ENCODE measurements at regions not wholly inside any gene's neighbourhood (a gene's known extent, or its start where the extent isn't known, plus 50 kb on each side); places are given as distances from the start of the nearest gene placed in this dataset.
"Not testable (repeated sequence)": the region's sequence is repeated elsewhere in the genome, so short reads cannot be mapped to it uniquely, and the experiment has no call there.

DNA sequence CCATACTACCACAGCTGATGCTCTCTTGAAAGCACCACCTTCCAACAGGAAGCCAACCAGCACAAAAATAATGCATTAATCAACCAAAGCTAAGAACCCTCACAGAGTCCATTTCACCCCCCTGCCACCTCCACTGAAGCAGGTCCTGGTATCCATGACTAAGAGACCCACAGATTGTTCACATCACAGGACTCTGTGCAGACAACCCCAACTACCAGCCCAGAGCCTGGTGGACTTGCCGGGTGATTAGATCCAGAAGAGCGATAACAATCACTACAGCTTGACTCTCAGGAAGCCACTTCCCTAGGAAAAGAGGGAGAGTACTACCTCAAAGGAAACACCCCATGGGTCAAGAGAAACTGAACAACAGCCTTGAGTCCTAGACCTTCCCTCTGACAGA lies 528.1 kb downstream of the KIF20B start:
- 92% methylated on average over 2 of the region's 2 CpGs for WGBS (ENCODE audit: insufficient coverage)
- ChIA-PET POLR2A (no interaction called here), CTCF (no interaction called here)
- intact Hi-C loops (cut with micrococcal nuclease) = no loop called here
- H3K4me3 Mint-ChIP-seq = no peak overlapping the region
- ATAC-seq (ENCODE audit: low read depth) (no peak), DNase-seq (no peak)
- Histone ChIP-seq H4K20me1 (ENCODE audit: control insufficient read depth, insufficient read depth, low read length, poor library complexity, severe bottlenecking) (no peaks in the 10 kb centered on the region), H3K36me3 (replicated peaks in 1 of 2; ENCODE audit: control extremely low read depth in 1 of 2, control insufficient read depth in 1 of 2, extremely low read depth in 1 of 2, insufficient read depth in 2 of 2, low read length in 1 of 2) (no peaks in the 10 kb centered on the region), H3K4me2 (replicated peaks; ENCODE audit: low read depth, low read length, poor library complexity, severe bottlenecking) (no peak overlapping the region), H3K27me3 (replicated peaks in 1 of 4; ENCODE audit: control extremely low read depth in 1 of 4, control insufficient read depth in 3 of 4, insufficient read depth in 4 of 4, low read length in 3 of 4) (no peaks in the 10 kb centered on the region), H3K4me3 (ENCODE audit: control extremely low read depth in 1 of 5, extremely low read depth in 1 of 5, insufficient read depth in 1 of 5, low read depth in 2 of 5, low read length in 4 of 5) (no peak overlapping the region), H3K9ac (ENCODE audit: low read length) (no peak overlapping the region), H3K79me2 (ENCODE audit: control insufficient read depth, insufficient read depth, low read length) (no peaks in the 10 kb centered on the region), H2AFZ (ENCODE audit: insufficient read depth, low read depth, low read length, poor library complexity, severe bottlenecking) (no peak overlapping the region), H3K4me1 (ENCODE audit: control insufficient read depth in 2 of 2, insufficient read depth in 2 of 2, low read length in 2 of 2) (no peaks in the 10 kb centered on the region), H3K9me3 (ENCODE audit: control extremely low read depth in 1 of 3, control insufficient read depth in 2 of 3, insufficient read depth in 1 of 3, low read length in 2 of 3) (peaks cover 0 to 2% (median 0%) of the 10 kb centered on the region in 3 donors), H3K27ac (ENCODE audit: low read length in 2 of 2) (no peak overlapping the region)
- no peak overlapping the region for H3K27ac Mint-ChIP-seq
- peaks cover 2% of the 10 kb centered on the region for H3K9me3 Mint-ChIP-seq (ENCODE audit: insufficient read depth)
- no peaks in the 10 kb centered on the region for H3K27me3 Mint-ChIP-seq
- H3K4me1 Mint-ChIP-seq = no peaks in the 10 kb centered on the region
- no peak for TF ChIP-seq EZH2 (IDR thresholded peaks at IDR 0.05; ENCODE audit: borderline replicate concordance, insufficient read depth, low read depth, low read length, poor library complexity, severe bottlenecking)
- TF ChIP-seq, protein P1, sequence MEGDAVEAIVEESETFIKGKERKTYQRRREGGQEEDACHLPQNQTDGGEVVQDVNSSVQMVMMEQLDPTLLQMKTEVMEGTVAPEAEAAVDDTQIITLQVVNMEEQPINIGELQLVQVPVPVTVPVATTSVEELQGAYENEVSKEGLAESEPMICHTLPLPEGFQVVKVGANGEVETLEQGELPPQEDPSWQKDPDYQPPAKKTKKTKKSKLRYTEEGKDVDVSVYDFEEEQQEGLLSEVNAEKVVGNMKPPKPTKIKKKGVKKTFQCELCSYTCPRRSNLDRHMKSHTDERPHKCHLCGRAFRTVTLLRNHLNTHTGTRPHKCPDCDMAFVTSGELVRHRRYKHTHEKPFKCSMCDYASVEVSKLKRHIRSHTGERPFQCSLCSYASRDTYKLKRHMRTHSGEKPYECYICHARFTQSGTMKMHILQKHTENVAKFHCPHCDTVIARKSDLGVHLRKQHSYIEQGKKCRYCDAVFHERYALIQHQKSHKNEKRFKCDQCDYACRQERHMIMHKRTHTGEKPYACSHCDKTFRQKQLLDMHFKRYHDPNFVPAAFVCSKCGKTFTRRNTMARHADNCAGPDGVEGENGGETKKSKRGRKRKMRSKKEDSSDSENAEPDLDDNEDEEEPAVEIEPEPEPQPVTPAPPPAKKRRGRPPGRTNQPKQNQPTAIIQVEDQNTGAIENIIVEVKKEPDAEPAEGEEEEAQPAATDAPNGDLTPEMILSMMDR (IDR thresholded peaks at IDR 0.05) = no peak

DNA sequence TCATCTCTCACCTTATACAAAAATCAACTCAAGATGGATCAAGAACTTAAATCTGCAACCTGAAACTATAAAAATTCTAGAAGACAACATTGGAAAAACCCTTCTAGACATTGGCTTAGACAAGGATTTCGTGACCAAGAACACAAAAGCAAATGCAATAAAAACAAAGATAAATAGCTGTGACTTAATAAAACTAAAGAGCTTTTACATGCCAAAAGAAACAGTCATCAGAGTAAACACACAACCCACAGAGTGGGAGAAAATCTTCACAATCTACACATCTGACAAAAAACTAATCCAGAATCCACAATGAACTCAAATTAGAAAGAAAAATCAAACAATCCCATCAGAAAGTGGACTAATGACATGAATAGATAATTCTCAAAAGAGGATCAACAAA lies 532.4 kb downstream of the KIF20B start:
- H3K36me3 ChIP-seq (replicated peaks in 1 of 2; ENCODE audit: control extremely low read depth in 1 of 2, control insufficient read depth in 1 of 2, extremely low read depth in 1 of 2, insufficient read depth in 2 of 2, low read length in 1 of 2); H3K4me3 ChIP-seq (ENCODE audit: control extremely low read depth in 1 of 5, extremely low read depth in 1 of 5, insufficient read depth in 1 of 5, low read depth in 2 of 5, low read length in 4 of 5); H3K4me3 Mint-ChIP-seq; H3K9me3 Mint-ChIP-seq (ENCODE audit: insufficient read depth); H3K4me1 Mint-ChIP-seq; H3K4me2 ChIP-seq (replicated peaks; ENCODE audit: low read depth, low read length, poor library complexity, severe bottlenecking); H3K4me1 ChIP-seq (ENCODE audit: control insufficient read depth in 2 of 2, insufficient read depth in 2 of 2, low read length in 2 of 2); H3K27ac Mint-ChIP-seq; H3K27ac ChIP-seq (ENCODE audit: low read length in 2 of 2); POLR2A ChIA-PET; H2AFZ ChIP-seq (ENCODE audit: insufficient read depth, low read depth, low read length, poor library complexity, severe bottlenecking); H3K9ac ChIP-seq (ENCODE audit: low read length); H3K79me2 ChIP-seq (ENCODE audit: control insufficient read depth, insufficient read depth, low read length); ATAC-seq (ENCODE audit: low read depth); H3K27me3 Mint-ChIP-seq; H3K27me3 ChIP-seq (replicated peaks in 1 of 4; ENCODE audit: control extremely low read depth in 1 of 4, control insufficient read depth in 3 of 4, insufficient read depth in 4 of 4, low read length in 3 of 4); DNase-seq; H4K20me1 ChIP-seq (ENCODE audit: control insufficient read depth, insufficient read depth, low read length, poor library complexity, severe bottlenecking); intact Hi-C loops (cut with micrococcal nuclease); H3K9me3 ChIP-seq (ENCODE audit: control extremely low read depth in 1 of 3, control insufficient read depth in 2 of 3, insufficient read depth in 1 of 3, low read length in 2 of 3); CTCF ChIA-PET: not testable (repeated sequence)
- no CpG with 5 or more reads among the region's 1 CpG for WGBS (ENCODE audit: insufficient coverage)

Measured in B cell (primary cell).